DMS153 treated with DMSO at 0.1 percent for 48 hours (cell line): ENCODE measurements at regions not wholly inside any gene's neighbourhood (a gene's known extent, or its start where the extent isn't known, plus 50 kb on each side); places are given as distances from the start of the nearest gene placed in this dataset.

Experiments
- DNase-seq: peaks from one replicate; lab custom pipeline; 2025; ENCODE audit not compliant: unreplicated experiment; lab: John Stamatoyannopoulos, UW

DNA sequence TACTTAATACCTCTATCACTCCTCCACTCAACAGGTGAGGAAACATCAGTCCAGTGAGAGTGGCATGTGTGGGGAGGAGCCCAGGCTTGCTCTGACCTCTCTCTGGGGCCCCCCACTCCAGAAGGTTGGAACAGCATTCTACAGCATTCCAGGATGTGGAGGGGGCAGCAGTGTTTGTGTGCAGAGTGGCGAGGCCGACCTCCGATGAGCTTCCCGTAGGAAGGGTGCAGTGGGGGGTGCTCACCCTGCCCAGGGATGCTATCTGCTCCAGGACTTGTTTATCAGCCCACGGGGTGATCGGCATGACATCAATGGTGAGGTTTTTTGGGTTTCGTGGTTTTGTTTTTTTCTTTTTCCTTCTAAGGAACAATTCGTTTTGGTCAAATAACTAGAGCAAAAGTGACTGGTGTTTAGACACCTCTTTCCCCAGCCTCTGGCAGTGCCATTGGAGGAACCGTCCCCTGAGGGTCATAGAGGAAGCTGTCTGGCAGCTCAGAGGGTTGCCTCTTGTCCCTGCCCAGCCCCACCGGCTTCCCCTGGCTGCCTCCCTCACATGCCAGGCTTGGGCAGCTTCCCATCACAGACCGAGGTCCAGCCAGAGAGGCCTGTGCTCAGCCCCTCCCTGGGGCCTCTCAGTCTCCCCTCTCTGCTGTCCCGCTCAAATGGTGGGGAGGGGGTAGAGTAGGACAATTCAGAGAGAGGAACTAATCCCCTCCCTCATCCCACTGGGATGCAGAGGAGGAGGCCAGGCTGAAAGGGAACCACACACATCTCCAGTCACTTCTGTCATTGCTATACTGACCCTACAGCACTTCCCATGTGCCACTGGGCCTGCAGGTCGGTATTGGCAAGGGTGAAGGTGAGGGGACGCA, 96.5 kb downstream of the ZFP36L2 start:
- DNase-seq: no peak

DNA sequence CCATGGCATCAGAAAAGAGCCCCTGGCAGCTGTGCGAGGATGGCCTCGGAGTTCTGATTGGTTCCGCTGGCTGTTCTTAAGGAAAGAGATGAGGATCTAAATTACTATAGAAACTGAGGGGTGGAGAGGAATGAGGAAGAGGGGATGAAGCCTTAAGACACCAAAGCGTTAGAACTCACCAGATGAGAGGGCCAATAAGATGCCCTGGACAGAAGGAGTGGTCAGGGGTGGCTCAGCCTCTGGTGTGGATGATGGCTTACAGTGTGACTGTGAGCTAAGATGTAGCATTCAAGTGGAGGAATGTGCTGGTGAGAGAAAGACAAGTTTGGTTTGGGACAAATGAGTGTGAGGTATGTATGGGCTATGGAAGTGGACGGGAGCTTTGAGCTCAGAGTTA, 97.8 kb downstream of the ZFP36L2 start:
- no peak for DNase-seq

DNA sequence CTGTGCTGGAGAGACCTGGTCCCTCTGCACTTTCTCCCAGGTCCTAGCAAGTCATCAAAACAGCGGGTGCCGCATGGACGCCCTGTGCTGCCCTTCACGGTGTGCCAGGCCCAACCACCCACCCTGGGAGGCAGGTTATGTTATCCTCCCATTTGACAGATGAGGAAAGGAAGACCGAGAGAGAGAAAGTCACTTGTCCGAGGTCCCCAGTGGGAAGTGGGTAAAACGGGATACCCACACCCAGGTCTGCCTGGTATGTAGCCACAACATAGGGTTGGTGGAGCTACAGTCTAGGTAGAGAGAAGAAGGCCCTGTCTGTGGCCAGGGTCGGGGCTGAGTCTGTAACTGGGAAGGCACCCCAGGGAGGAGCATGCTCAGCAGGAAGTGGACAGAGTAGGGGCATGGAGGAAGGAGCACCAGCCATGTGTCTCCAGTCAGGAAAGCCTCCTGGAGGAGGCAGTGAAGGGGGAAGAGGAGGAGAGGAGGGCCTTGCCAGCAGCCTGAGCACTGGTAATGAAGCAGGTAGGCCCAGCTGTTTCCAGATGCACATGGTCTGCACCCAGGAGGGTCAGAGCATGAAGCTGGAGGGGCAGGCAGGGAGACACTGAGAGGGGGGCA, 98.4 kb downstream of the ZFP36L2 start:
- DNase-seq: no peak

DNA sequence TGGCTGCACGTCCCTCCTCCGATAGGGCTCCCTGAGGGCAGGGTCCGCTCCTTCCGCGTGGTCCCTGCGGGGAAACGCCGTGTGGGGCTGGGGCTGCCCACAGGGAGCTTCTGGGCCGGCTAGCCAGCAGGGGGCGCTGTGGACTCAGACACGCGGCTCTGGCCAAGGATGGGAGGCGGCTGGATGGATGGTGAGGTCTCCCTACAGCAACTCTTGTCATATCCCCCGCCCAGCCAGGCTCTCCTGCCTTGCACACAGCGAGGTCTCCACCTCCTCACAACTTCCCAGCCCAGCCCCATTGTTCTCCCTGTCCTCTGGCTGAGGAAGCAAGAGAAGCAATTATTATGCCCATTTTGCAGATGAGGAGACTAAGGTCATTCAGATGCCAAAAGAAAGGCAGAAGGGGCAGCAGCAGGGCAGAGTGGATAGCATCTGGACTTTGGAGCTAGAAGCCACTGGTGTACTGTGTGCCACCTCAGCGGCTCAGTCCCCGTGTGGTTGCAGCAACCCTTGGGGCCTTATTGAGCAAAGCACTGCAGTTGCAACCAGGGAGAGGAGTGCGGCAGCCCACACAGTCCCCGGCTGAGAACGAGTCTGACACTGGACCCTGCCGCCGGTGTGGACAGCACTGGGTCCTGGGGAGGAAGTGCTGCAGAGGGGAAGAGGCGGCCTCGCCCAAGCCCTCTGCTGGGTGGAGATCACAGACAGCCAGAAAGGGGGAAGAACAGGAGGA, 99.0 kb downstream of the ZFP36L2 start:
- DNase-seq: no peak

DNA sequence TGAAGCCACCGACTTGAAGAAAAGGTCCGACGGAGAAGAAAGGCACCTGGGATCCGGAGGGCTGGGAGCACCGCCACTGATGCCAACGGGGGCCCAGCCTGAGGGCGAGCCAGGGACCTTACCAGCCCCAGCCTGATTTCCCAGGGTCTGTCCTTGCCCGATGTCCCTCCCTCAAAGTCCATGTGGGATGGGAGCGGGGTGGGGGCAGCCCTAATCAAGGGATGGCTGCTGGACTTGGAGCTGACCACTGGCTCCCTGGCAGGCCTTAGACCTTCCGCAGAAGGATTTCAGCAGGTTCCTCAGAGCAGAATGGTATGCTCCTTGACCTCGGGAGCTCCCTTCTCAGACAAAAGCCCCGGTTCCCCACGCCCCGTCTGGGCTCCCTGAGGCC, 99.6 kb downstream of the ZFP36L2 start:
- DNase-seq: no peak

DNA sequence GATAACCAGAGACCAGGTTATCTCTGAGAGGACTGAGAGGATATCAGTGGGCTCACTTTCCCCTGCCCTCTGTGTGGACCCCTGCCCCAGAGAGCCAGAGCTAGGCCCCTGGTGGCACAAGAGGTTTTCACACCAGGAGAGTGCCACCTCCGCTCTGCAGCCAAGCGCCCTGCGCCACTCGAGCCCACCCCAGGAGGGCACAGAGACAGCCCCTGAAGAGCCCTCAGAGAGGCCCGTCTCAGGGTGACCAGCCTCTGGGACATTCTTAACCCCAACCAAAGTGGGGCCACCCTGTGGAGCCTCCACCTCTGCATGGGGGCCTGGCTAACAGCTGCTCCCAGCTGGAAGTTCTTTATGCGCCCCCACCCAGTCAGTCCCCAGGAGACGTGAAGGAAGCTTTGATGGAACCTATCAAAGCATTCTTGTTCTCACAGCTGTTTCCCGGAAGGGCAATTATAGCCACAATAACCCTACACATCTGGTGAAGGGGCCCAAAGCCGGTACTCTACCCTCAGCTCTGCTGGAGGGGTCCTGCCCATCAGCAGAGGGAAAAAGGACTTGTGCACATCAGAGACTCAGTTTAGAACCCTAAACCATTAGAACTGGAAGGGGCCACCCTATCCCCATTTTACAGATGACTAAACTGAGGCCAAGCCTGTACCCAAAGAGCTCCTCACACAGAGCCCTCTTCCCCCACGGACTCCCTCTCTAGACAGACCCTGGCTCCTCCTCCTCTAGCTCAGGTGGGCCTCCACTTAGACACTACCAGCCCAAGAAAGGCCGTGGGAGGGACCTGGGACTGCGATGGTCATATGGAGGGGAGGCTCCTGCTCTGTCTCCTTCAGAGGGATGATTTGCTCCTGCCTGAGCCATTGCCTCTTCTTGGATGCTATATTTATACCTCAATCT, 101.1 kb downstream of the ZFP36L2 start:
- DNase-seq: no peak

DNA sequence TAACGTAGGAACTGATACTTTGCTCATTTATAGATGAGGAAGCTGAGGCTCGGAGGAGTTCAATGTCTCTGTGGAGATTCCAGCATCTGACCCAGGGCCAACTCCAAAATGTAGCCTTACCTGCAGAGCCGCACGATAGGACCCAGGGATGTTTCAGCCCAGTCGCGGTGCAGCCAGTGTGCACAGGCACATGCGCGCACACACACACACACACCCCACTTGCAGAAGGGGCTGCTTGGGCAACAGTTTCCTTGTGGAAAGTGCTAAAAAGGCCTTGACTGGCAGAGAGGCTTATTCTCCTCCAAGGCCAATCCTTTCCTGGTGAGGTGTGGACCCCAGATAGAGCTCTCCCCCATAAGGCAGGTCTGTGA, 101.7 kb downstream of the ZFP36L2 start:
- DNase-seq: no peak

DNA sequence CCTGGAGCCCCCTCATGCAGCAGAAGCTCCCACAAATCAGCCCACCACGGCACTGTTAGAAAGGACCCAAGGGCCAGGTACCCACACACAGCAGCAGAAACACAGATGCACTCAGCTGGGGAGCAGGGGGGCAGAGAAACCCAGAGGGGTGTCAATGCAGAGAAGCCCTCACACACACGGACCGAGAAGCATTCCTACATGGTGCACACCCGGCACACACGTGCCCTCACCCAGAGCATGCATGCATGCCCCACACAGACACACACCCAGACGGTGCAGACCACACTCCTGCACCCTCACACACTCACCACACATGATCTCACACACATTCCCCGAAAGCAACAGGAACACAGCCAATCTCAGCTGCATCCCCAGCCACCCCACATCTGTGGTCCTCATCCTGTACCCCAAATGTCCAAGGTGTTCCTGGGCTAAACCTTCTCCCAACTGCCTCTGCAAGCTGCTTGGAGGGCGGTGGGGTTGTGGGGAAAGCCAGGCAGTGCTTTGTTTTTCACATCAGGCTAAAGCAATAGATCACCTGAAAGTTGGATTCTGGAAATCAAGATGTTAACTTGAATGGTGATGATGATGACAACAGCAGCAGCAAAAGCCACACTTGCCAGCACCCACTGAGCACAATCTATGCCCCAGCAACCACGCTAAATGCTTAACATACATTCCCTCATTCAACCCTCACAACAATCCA, 102.3 kb downstream of the ZFP36L2 start:
- DNase-seq: no peak

DNA sequence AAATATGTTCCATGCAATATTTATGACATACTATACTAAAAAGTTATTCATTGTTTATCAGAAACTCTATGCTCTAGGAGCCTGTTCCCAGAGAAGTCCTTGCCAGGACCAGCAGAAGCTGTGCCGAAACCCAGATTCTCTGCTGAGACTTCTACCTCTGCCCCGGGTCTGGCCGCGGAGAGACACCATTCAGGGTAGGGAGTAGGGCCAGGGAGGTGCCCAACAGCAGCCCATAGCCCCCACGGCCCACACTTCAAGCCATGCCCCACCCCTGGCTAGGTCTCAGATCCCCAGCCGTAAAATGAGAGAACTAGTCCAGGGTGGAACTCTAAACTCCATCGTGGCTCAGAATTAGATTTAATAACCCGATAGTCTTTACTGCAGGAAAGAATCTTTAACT, 102.9 kb downstream of the ZFP36L2 start:
- DNase-seq: no peak

DNA sequence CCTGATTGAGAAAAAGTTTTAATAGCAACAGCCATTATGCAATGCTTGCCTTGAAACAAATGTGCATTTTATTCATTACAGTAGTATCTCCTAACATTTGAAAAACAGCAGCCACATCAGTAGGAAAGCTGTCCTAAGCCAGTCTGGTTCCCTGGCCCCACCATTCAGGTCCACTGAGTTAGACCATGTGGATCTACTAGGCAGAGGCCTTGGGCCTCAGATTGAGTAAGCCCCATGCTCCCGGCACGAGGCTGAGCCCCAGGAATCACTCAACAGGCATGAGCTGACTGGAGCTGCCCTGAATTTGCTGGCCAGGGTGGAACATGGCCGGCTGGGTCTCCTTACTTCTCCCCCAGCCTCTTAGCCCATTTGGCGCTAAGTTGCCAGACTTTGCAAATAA, 103.4 kb downstream of the ZFP36L2 start:
- no peak for DNase-seq

DNA sequence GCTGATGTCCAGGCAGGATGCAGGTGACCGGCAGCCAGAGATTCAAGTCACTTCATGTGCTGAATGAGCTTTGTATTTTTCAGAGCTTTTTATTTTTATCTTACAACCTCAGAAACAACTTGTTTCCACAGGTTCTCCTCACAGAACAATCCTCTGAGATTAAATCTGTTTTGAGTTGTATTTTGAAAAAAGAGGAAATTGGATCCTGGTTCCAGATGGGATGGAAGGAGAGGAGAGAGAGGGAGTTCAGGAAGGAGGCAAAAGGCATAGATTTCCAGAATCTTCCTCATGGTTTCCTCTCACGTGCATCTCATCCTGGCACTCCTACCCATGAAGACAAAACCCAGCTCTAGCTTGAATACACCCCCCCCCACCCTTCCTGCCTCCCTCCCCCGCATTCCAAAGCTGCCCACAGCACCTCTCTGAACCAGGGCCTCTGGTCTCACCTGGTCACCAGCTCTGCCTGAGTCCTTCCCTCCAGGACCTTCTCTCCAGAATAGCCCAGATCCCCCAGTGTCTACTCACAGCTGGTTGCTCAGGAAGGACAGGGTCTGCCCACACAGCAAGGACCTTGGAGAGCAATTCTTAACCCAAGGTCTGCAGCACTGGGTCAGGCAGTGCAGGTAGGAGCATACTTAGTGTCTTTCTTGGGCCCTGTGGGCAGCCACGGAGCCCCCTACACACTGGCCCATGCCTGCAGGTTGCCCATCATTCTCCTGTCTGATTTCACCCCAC, 104.7 kb downstream of the ZFP36L2 start:
- DNase-seq: no peak

DNA sequence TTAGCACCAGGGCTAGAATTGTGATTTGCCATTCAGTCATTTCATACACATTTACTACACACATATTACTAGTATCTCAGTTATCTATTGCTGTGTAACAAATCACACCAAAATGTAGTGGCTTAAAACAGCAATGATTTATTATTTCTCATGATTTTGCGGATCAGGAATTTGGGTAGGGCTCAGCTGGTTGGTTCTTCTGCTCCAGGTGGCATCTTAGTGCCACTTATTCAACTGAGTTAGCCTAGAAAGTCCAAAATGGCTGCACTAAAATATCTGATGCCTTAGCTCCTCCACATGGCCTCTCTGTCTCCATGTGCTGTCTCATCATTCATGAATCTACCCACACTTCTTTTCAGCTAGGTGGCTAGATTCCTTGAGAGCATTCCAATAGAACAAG, 107.1 kb downstream of the ZFP36L2 start:
- no peak for DNase-seq

DNA sequence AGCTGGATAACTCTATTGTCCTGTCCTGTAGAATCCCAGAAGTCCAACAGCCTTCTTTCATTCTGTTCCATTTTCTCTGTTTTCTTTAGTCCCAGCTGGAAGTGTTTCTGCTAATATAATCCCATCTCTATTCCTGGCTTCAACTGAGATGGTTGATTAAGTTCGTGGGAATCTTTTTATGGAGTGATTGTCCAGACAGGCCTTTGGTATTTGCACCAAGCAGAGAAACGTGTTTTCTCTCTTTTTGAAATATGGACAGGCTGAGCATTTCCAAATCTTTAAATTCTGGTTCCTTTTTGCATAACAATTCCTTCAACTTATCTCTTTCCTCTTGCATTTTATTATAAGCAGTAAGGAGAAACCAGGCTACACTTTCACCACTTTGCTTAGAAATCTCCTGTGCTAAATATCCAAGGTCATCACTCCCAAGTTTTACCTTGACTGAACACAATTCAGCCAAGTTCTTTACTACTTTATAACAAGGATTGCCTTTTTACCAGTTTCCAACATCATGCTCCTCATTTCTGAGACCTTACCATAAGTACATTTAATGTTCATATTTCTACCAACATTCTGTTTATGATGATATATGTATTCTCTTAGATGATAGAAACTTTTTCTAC, 108.8 kb downstream of the ZFP36L2 start:
- no peak for DNase-seq

DNA sequence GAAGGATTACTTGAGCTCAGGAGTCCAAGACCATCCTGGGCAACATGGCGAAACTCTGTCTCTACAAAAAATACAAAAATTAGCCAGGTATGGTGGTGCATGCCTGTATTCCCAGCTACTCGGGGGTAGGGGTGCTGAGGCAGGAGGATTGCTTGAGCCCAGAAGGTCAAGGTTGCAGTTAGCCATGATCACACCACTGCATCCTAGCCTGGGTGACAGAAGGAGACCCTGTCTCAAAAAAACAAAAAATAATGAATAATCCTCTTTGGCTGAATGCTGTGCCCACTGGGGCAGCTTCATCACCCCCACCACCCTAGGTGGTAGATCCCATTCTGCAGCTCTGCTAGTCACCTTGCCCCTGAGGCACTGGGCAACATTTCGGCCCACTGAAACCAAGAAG, 109.4 kb downstream of the ZFP36L2 start:
- DNase-seq: no peak

DNA sequence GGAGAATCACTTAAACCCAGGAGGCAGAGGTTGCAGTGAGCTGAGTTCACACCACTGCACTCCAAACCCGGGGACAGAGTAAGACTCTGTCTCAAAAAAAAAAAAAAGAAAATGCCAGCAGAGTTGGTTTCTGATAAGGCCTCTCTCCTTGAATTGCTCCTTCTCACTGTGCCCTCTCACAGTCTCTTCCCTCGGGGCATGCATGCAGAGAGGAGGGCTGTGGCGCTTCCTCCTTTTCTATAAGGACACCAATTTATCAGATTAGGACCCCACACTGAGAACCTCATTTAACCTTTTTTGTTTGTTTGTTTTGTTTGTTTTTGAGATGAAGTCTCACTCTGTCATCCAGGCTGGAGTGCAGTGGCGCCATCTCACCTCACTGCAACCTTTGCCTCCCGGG, 110.5 kb downstream of the ZFP36L2 start:
- DNase-seq: no peak

DNA sequence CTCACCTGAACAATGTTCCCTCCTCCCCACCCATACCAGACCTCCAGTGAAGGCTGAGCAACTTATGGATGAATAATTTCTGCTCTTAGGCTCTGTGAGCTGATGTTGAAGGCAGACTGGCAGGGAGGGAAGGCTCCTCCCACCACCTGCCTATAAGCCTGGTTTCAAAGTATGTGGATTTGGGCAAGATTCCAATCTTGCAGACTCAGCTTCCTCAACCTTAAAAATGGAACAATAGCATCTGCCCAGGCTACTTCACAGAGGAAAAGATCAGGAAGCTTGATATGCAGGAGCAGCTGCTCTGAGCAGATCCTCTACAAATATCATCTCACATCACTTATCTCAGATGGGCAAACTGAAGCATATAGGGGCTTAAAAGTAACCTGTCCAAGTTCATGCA, 112.2 kb downstream of the ZFP36L2 start:
- DNase-seq: no peak

DNA sequence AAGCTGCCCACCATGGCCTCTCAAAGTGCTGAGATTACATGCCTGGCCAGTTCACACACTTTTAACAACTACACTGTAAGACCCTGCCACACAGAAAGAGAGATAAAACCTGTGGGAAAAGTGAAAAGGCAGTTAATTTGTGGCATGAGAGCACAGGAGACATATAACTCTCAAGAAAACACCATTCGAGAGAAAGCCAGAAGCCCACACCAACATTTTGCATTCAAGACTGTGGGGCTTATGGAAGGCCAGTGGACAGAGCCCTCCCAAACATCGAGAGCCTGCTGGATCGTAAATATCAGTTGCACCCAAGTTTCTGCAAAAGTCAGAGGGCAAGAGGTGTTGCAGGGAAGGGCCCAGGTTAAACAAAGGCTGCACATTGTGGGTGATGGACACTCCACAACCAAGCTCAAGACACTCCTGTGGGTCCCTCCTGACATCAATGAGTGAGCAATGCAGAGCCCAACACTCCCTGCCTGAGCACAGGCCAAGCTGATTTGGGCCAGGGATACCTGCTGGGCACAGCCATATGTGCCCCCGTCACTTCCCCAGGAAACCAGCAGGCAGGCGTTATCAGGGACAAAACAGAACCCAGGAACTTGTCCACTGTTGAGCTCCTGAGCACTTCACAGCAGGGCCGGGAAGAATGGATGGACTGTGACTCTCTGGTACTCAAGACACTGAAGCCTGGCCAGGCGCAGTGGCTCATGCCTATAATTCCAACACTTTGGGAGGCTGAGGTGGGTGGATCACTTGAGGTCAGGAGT, 114.4 kb downstream of the ZFP36L2 start:
- DNase-seq: no peak

DNA sequence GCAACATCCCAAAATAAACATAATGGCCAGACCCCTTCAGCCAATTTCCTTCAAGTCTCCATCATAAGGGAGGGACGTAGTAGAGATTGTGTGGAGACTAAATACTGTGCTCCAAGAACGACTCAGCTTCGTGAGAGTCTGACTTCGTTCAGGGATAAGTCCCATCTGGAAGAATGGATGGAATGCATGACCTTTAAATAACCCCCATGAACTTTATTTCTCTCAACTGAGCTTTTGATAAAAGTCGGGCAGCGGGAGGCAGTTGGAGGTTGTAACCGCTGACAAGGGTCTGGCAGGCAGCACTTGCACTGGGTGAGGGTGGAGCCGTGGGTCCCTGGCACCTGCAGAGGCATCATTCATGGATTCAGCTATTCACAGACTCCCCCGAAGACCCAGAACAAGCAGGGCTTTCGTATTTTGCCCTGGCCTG, 115.9 kb downstream of the ZFP36L2 start:
- no peak for DNase-seq
